ENCODE measurements at regions not wholly inside any gene's neighbourhood (a gene's known extent, or its start where the extent isn't known, plus 50 kb on each side); places are given as distances from the start of the nearest gene placed in this dataset.

- H4K20me1 ChIP-seq (ENCODE audit: insufficient read depth), result no peaks in the 10 kb centered on the region
- no peak for ATAC-seq
- no peak overlapping the region for H3K27ac ChIP-seq (ENCODE audit: low read depth, low read length)
- peaks cover 0 to 6% of the 10 kb centered on the region in 2 experiments; a peak in 1 of 4 replicates for H3K9me3 ChIP-seq (ENCODE audit: control insufficient read depth in 1 of 2, insufficient read depth in 1 of 2, low read depth in 1 of 2, low read length in 2 of 2)
- no peak for TF ChIP-seq YY1 (IDR thresholded peaks at IDR 0.05; ENCODE audit: extremely low read depth, insufficient replicate concordance, low read depth, low read length)
- no peak for TF ChIP-seq EZH2phosphoT487 (IDR thresholded peaks at IDR 0.05; ENCODE audit: borderline replicate concordance)
- no peak for TF ChIP-seq JUND (IDR thresholded peaks at IDR 0.05)
- no peak for TF ChIP-seq CEBPB (IDR thresholded peaks at IDR 0.05; ENCODE audit: low read depth)
- TF ChIP-seq, protein P1, sequence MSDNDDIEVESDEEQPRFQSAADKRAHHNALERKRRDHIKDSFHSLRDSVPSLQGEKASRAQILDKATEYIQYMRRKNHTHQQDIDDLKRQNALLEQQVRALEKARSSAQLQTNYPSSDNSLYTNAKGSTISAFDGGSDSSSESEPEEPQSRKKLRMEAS (IDR thresholded peaks at IDR 0.05), result no peak
- no peak for TF ChIP-seq ZNF274 (IDR thresholded peaks at IDR 0.05; ENCODE audit: low read depth, low read length)
- no peak for TF ChIP-seq POLR2A (IDR thresholded peaks at IDR 0.05; ENCODE audit: borderline replicate concordance, extremely low read depth, insufficient read depth, insufficient read length)
- TF ChIP-seq ZFX (IDR thresholded peaks at IDR 0.05), result no peak
- no peak for TF ChIP-seq ELF1 (IDR thresholded peaks at IDR 0.05; ENCODE audit: borderline replicate concordance, low read depth)
- no peak for TF ChIP-seq SIN3A (IDR thresholded peaks at IDR 0.05; ENCODE audit: low read depth)
- no peak overlapping the region for H2AFZ ChIP-seq (ENCODE audit: low read depth, low read length, poor library complexity, severe bottlenecking)
- intact Hi-C loops (cut with micrococcal nuclease), result no loop called here
- no peak for DNase-seq (ENCODE audit: low read depth, low spot score)
- CTCF ChIA-PET, result no interaction called here
- H3K4me1 ChIP-seq (ENCODE audit: control insufficient read depth in 1 of 2, insufficient read depth in 2 of 2, low read length in 2 of 2), result no peaks in the 10 kb centered on the region; a peak in 1 of 4 replicates
- no peak overlapping the region for H3K4me3 ChIP-seq (replicated peaks in 1 of 2; ENCODE audit: low read depth in 1 of 2, low read length in 2 of 2)
- H3K9ac ChIP-seq (ENCODE audit: low read length), result no peak overlapping the region
- no peaks in the 10 kb centered on the region for H3K9me2 ChIP-seq (ENCODE audit: insufficient read depth)
- no peaks in the 10 kb centered on the region for H3K27me3 ChIP-seq (ENCODE audit: insufficient read depth, low read length)
- POLR2A ChIA-PET, result no interaction called here
- RAD21 ChIA-PET (ENCODE audit: low non-redundant PET in 1 of 2, low total read pairs in 2 of 2, uncharacterized antibody in 2 of 2, unreplicated experiment in 2 of 2), result no interaction called here
- H3K36me3 ChIP-seq (ENCODE audit: control insufficient read depth in 1 of 2, insufficient read depth in 2 of 2, low read length in 2 of 2), result no peaks in the 10 kb centered on the region
- BruUV-seq (replicated peaks), result no TSS peak
- no peak overlapping the region for H3K4me2 ChIP-seq (ENCODE audit: low read length)
- H3K79me2 ChIP-seq (ENCODE audit: insufficient read depth, low read length), result no peaks in the 10 kb centered on the region
Measured at GRCh38 chr7:46459942-46460341, 538.9 kb upstream of the IGFBP3 start.

DNA sequence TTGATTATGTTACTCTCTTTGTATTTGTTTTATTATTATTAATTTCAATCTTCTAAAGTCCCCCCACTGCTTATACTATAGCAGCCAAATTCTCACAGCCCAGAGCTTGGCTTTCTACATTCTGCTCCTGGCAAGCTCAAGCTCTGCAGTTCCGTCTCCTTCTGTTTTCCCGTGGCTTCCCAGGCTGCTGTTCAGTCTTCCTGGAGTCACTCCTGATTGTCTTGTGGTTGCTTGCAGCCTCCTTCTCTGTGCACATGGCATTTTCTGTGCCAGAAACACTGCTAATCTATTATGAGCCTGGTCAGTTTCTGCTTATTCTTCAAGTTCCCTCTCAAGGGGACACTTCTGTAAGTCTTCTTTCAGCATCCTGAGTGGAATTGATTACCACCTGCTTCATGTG lies 533.7 kb upstream of the IGFBP3 start:
- Histone ChIP-seq H3K36me3 (ENCODE audit: control insufficient read depth in 1 of 2, insufficient read depth in 2 of 2, low read length in 2 of 2) (no peaks in the 10 kb centered on the region), H3K4me3 (replicated peaks in 1 of 2; ENCODE audit: low read depth in 1 of 2, low read length in 2 of 2) (no peak overlapping the region), H3K9me2 (ENCODE audit: insufficient read depth) (no peaks in the 10 kb centered on the region), H3K9ac (ENCODE audit: low read length) (no peak overlapping the region), H3K79me2 (ENCODE audit: insufficient read depth, low read length) (no peaks in the 10 kb centered on the region), H3K4me2 (ENCODE audit: low read length) (no peak overlapping the region), H2AFZ (ENCODE audit: low read depth, low read length, poor library complexity, severe bottlenecking) (no peak overlapping the region), H3K4me1 (ENCODE audit: control insufficient read depth in 1 of 2, insufficient read depth in 2 of 2, low read length in 2 of 2) (no peaks in the 10 kb centered on the region; a peak in 1 of 4 replicates), H4K20me1 (ENCODE audit: insufficient read depth) (no peaks in the 10 kb centered on the region), H3K9me3 (ENCODE audit: control insufficient read depth in 1 of 2, insufficient read depth in 1 of 2, low read depth in 1 of 2, low read length in 2 of 2) (no peaks in the 10 kb centered on the region), H3K27me3 (ENCODE audit: insufficient read depth, low read length) (no peaks in the 10 kb centered on the region), H3K27ac (ENCODE audit: low read depth, low read length) (no peak overlapping the region)
- no TSS peak for BruUV-seq (replicated peaks)
- no peak for ATAC-seq
- ChIA-PET POLR2A (no interaction called here), RAD21 (ENCODE audit: low non-redundant PET in 1 of 2, low total read pairs in 2 of 2, uncharacterized antibody in 2 of 2, unreplicated experiment in 2 of 2) (no interaction called here), CTCF (no interaction called here)
- no peak for DNase-seq (ENCODE audit: low read depth, low spot score)
- intact Hi-C loops (cut with micrococcal nuclease), result no loop called here
- TF ChIP-seq REST (IDR thresholded peaks at IDR 0.05; ENCODE audit: low read depth) (no peak), ATF3 (IDR thresholded peaks at IDR 0.05) (no peak), EZH2phosphoT487 (IDR thresholded peaks at IDR 0.05; ENCODE audit: borderline replicate concordance) (no peak), SRF (IDR thresholded peaks at IDR 0.05; ENCODE audit: low read depth) (no peak), ZNF274 (IDR thresholded peaks at IDR 0.05; ENCODE audit: low read depth, low read length) (no peak), TCF7L2 (IDR thresholded peaks at IDR 0.05; ENCODE audit: borderline replicate concordance, extremely low read depth, insufficient read depth, insufficient read length) (no peak), CBX3 (IDR thresholded peaks at IDR 0.05; ENCODE audit: low read depth) (no peak), FOSL1 (IDR thresholded peaks at IDR 0.05; ENCODE audit: low read depth) (no peak), CEBPB (IDR thresholded peaks at IDR 0.05; ENCODE audit: low read depth) (no peak)
- TF ChIP-seq, protein P1 (IDR thresholded peaks at IDR 0.05), result no peak
